B cell (primary cell): ENCODE measurements at regions not wholly inside any gene's neighbourhood (a gene's known extent, or its start where the extent isn't known, plus 50 kb on each side); places are given as distances from the start of the nearest gene placed in this dataset.

Experiments used
- ATAC-seq: fragments of 200-7000 bp; cut with Tn5 transposase; one replicate; pipeline ENCODE4 v1.10.0; 2021; ENCODE audit warnings: low read depth, mild to moderate bottlenecking, moderate number of reproducible peaks, moderate library complexity
- CTCF ChIA-PET: fragments of 350-600 bp; sonication (Branson Sonifier 250); formaldehyde crosslinking; loops from one replicate; lab custom pipeline; 2021; ENCODE audit warnings: antibody characterized with exemption, inconsistent platforms; lab: Charles Lee
- POLR2A ChIA-PET: fragments of 350-600 bp; sonication (Branson Sonifier 250); formaldehyde crosslinking; loops from one replicate; lab custom pipeline; 2021; ENCODE audit warnings: antibody characterized with exemption; lab: Charles Lee
- DNase-seq: peaks from one replicate; pipeline ENCODE4 v3.0.0; 2013
- H2AFZ ChIP-seq: 2 replicates; pipeline ENCODE4 v1.6.1; 2012; ENCODE audit warnings: mild to moderate bottlenecking, low read depth, low read length; ENCODE audit not compliant: insufficient read depth, poor library complexity, severe bottlenecking
- H3K27ac ChIP-seq, 2 donors: 1 replicate in 1 of 2; 2 replicates in 1 of 2; pipeline ENCODE4 v1.5.1; 2012 to 2013; ENCODE audit warnings: low read length in 2 of 2, mild to moderate bottlenecking in 2 of 2, moderate library complexity in 1 of 2
- H3K27me3 ChIP-seq, 4 experiments: fragments of 200-600 bp in 1 of 4; sonication (generic) in 1 of 4; replicated peaks in 1 of 4; 1 replicate in 2 of 4; 2 replicates in 2 of 4; pipeline versions ENCODE4 v1.6.1 to v1.7.0; 2013 to 2016; ENCODE audit warnings: low read length in 3 of 4, mild to moderate bottlenecking in 2 of 4, mixed read lengths in 1 of 4, moderate library complexity in 1 of 4; ENCODE audit not compliant: insufficient read depth in 4 of 4, control insufficient read depth in 3 of 4; ENCODE audit errors: control extremely low read depth in 1 of 4
- H3K36me3 ChIP-seq, 2 experiments: replicated peaks in 1 of 2; 1 replicate in 1 of 2; 2 replicates in 1 of 2; pipeline versions ENCODE4 v1.6.1 to v1.7.1; 2013; ENCODE audit warnings: low read length in 1 of 2; ENCODE audit not compliant: insufficient read depth in 2 of 2, control insufficient read depth in 1 of 2; ENCODE audit errors: control extremely low read depth in 1 of 2, extremely low read depth in 1 of 2
- H3K4me1 ChIP-seq, 2 donors: fragments of 200-600 bp in 1 of 2; sonication (generic) in 1 of 2; 1 replicate in 1 of 2; 2 replicates in 1 of 2; pipeline versions ENCODE4 v1.5.1 to v1.6.1; 2013 to 2017; ENCODE audit warnings: low read length in 2 of 2; ENCODE audit not compliant: control insufficient read depth in 2 of 2, insufficient read depth in 2 of 2
- H3K4me2 ChIP-seq: replicated peaks from 2 replicates; pipeline ENCODE3; 2012; ENCODE audit warnings: mild to moderate bottlenecking, low read depth, low read length; ENCODE audit not compliant: poor library complexity, severe bottlenecking
- H3K4me3 ChIP-seq, 5 experiments: fragments of 200-600 bp in 1 of 5; sonication (generic) in 1 of 5; 1 replicate in 3 of 5; 2 replicates in 2 of 5; pipeline versions ENCODE4 v1.5.1 to v1.7.0; 2011 to 2016; ENCODE audit warnings: low read length in 4 of 5, mild to moderate bottlenecking in 4 of 5, low read depth in 2 of 5, control low read depth in 1 of 5, moderate library complexity in 1 of 5; ENCODE audit not compliant: insufficient read depth in 1 of 5; ENCODE audit errors: control extremely low read depth in 1 of 5, extremely low read depth in 1 of 5
- H3K79me2 ChIP-seq: fragments of 200-600 bp; sonication (generic); one replicate; pipeline ENCODE4 v1.6.0; 2016; ENCODE audit warnings: low read length; ENCODE audit not compliant: control insufficient read depth, insufficient read depth
- H3K9ac ChIP-seq: fragments of 200-600 bp; sonication (generic); 2 replicates; pipeline ENCODE4 v1.6.1; 2017; ENCODE audit warnings: mild to moderate bottlenecking, low read length, moderate library complexity
- H3K9me3 ChIP-seq, 3 donors: one replicate each; pipeline versions ENCODE4 v1.6.1 to v1.7.1; 2013; ENCODE audit warnings: low read length in 2 of 3; ENCODE audit not compliant: control insufficient read depth in 2 of 3, insufficient read depth in 1 of 3; ENCODE audit errors: control extremely low read depth in 1 of 3
- H4K20me1 ChIP-seq: 2 replicates; pipeline ENCODE4 v1.6.0; 2012; ENCODE audit warnings: mild to moderate bottlenecking, low read length; ENCODE audit not compliant: insufficient read depth, control insufficient read depth, poor library complexity, severe bottlenecking
- H3K27ac Mint-ChIP-seq: one replicate; pipeline ENCODE4 v1.8.0; 2021; ENCODE audit warnings: mixed read lengths
- H3K27me3 Mint-ChIP-seq: one replicate; pipeline ENCODE4 v1.8.0; 2021; ENCODE audit warnings: mixed read lengths
- H3K4me1 Mint-ChIP-seq: one replicate; pipeline ENCODE4 v1.8.0; 2021; ENCODE audit warnings: mixed read lengths
- H3K4me3 Mint-ChIP-seq: one replicate; pipeline ENCODE4 v1.8.0; 2021; ENCODE audit warnings: mixed read lengths
- H3K9me3 Mint-ChIP-seq: one replicate; pipeline ENCODE4 v1.8.0; 2022; ENCODE audit warnings: mixed read lengths; ENCODE audit not compliant: insufficient read depth
- EZH2 ChIP-seq: IDR thresholded peaks from 2 replicates; pipeline ENCODE4 v1.6.1; 2012; ENCODE audit warnings: borderline replicate concordance, low read depth, mild to moderate bottlenecking, moderate library complexity, low read length; ENCODE audit not compliant: insufficient read depth, poor library complexity, severe bottlenecking
- WGBS: methylation state at CpG from one replicate; pipeline ENCODE4 v1.1.5; 2013; ENCODE audit warnings: missing lambda C conversion rate; ENCODE audit not compliant: insufficient coverage; 5-methylcytosine and 5-hydroxymethylcytosine counted together
- intact Hi-C: fragments of 100-400 bp; cut with micrococcal nuclease; formaldehyde crosslinking; loops from one replicate; pipeline ENCODE4 v1.10.0; 2022
- TF ChIP-seq, protein P1 (sequence below): fragments of 200-600 bp; IDR thresholded peaks from one replicate; pipeline ENCODE4 v1.8.0; 2022; ENCODE audit warnings: antibody characterized with exemption, mild to moderate bottlenecking

DNA sequence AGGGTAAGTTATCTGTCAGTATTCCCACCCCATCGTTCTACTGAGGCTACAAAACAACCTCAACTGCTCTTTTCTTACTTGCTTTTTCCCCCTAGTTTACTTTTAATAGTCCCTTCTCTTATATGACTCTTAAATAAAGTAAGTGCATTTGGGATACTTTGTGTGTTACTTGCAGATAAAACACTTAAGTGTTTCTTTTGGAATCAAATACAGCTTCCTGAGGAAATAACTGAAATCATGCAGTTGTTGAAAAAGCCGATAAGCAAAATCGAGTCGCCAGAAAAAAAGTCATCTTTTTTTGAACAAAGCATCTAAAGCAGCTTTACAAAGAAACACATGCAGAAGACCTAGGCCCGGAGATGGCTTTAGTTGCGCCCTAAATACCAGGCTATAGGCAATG lies 53.5 kb upstream of the EPB41L4A start:
- H3K27ac ChIP-seq = no peak overlapping the region
- DNase-seq = no peak
- no peak for TF ChIP-seq EZH2
- TF ChIP-seq, protein P1, sequence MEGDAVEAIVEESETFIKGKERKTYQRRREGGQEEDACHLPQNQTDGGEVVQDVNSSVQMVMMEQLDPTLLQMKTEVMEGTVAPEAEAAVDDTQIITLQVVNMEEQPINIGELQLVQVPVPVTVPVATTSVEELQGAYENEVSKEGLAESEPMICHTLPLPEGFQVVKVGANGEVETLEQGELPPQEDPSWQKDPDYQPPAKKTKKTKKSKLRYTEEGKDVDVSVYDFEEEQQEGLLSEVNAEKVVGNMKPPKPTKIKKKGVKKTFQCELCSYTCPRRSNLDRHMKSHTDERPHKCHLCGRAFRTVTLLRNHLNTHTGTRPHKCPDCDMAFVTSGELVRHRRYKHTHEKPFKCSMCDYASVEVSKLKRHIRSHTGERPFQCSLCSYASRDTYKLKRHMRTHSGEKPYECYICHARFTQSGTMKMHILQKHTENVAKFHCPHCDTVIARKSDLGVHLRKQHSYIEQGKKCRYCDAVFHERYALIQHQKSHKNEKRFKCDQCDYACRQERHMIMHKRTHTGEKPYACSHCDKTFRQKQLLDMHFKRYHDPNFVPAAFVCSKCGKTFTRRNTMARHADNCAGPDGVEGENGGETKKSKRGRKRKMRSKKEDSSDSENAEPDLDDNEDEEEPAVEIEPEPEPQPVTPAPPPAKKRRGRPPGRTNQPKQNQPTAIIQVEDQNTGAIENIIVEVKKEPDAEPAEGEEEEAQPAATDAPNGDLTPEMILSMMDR = no peak
- no peaks in the 10 kb centered on the region for H3K27me3 ChIP-seq
- ATAC-seq = no peak
- CTCF ChIA-PET = interaction anchor here (1.1 kb wide), 1 partner anchor 285 kb away, joined by 3 read pairs; no protein-coding TSS in a partner anchor
- H3K79me2 ChIP-seq = no peaks in the 10 kb centered on the region
- no peak overlapping the region for H2AFZ ChIP-seq
- intact Hi-C loops = no loop called here
- POLR2A ChIA-PET = no interaction called here
- H3K36me3 ChIP-seq = no peaks in the 10 kb centered on the region
- no peak overlapping the region for H3K4me2 ChIP-seq
- peaks cover 17% of the 10 kb centered on the region for H3K27me3 Mint-ChIP-seq
- H3K9me3 ChIP-seq = no peaks in the 10 kb centered on the region
- 65% methylated on average over 3 of the region's 6 CpGs for WGBS
- no peaks in the 10 kb centered on the region for H3K9me3 Mint-ChIP-seq
- H3K4me1 ChIP-seq = no peaks in the 10 kb centered on the region
- H3K9ac ChIP-seq = no peak overlapping the region
- no peak overlapping the region for H3K4me3 Mint-ChIP-seq
- no peak overlapping the region for H3K4me3 ChIP-seq
- no peaks in the 10 kb centered on the region for H3K4me1 Mint-ChIP-seq
- no peak overlapping the region for H3K27ac Mint-ChIP-seq
- no peaks in the 10 kb centered on the region for H4K20me1 ChIP-seq

DNA sequence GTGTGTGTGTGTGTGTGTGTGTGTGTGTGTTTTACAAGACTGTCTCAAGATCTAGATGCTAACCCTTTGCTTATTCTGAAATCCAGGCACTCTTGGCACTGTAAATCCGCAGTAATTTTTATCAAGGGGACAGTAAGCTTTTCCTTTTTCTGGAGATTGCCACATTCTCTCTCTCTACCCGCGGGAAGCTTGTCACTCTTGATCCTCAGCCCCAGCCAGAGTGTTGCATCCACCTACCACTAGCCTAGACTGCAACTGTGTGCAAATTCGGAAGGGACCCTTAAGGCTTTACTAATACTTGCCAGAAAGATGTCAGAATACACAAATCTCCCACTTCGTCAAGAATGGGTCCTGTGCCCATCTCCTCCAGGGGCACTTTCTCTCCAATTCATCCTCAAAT lies 54.9 kb upstream of the EPB41L4A start:
- ChIA-PET POLR2A (no interaction called here), CTCF (no interaction called here)
- no peak overlapping the region for H3K4me3 Mint-ChIP-seq
- H3K27me3 Mint-ChIP-seq = peaks cover 22% of the 10 kb centered on the region
- Histone ChIP-seq H3K27me3 (no peaks in the 10 kb centered on the region), H3K36me3 (no peaks in the 10 kb centered on the region), H3K79me2 (no peaks in the 10 kb centered on the region), H3K4me3 (no peak overlapping the region), H3K9me3 (no peaks in the 10 kb centered on the region), H2AFZ (no peak overlapping the region), H4K20me1 (no peaks in the 10 kb centered on the region), H3K4me1 (no peaks in the 10 kb centered on the region), H3K27ac (no peak overlapping the region), H3K4me2 (no peak overlapping the region), H3K9ac (no peak overlapping the region)
- H3K27ac Mint-ChIP-seq = no peak overlapping the region
- WGBS = 85% methylated on average over 5 of the region's 5 CpGs
- DNase-seq = no peak
- ATAC-seq = no peak
- TF ChIP-seq, protein P1 = no peak
- TF ChIP-seq EZH2 = no peak
- intact Hi-C loops = no loop called here
- no peaks in the 10 kb centered on the region for H3K4me1 Mint-ChIP-seq
- no peaks in the 10 kb centered on the region for H3K9me3 Mint-ChIP-seq
